HepG2 (cell line): ENCODE measurements at regions not wholly inside any gene's neighbourhood (a gene's known extent, or its start where the extent isn't known, plus 50 kb on each side); places are given as distances from the start of the nearest gene placed in this dataset.
A peak's percentile ranks its signal among the peaks of the same experiment; 100 is the strongest.

ENCODE experiments used
- CREM ChIP-seq, 2 experiments: sonication (generic) in 1 of 2; formaldehyde crosslinking in 1 of 2; IDR thresholded peaks; 2 replicates each; pipeline versions ENCODE4 v1.4.0 to v1.6.1; 2016 to 2020; ENCODE audit warnings: antibody characterized with exemption in 1 of 2, mild to moderate bottlenecking in 1 of 2, missing genetic modification reagents in 1 of 2
- EHMT2 ChIP-seq: fragments of 200-600 bp; sonication (generic); IDR thresholded peaks from 2 replicates; pipeline ENCODE4 v1.7.0; 2017; ENCODE audit warnings: antibody characterized with exemption, low read depth, low read length, borderline replicate concordance
- EZH2 ChIP-seq: conservative IDR thresholded peaks from 2 replicates; pipeline ENCODE4 v1.6.1; 2012; ENCODE audit warnings: mild to moderate bottlenecking, low read depth, low read length, moderate library complexity
- FOSL1 ChIP-seq: sonication (generic); formaldehyde crosslinking; IDR thresholded peaks from 2 replicates; pipeline ENCODE4 v1.9.0; 2021; ENCODE audit warnings: missing genetic modification reagents, borderline replicate concordance
- HNF4A ChIP-seq: sonication (generic); formaldehyde crosslinking; IDR thresholded peaks from 2 replicates; pipeline ENCODE4 v1.4.0; 2020; ENCODE audit warnings: missing genetic modification reagents
- HNRNPL ChIP-seq: fragments of 200-400 bp; formaldehyde crosslinking; IDR thresholded peaks from 2 replicates; pipeline ENCODE4 v1.6.1; 2017; ENCODE audit warnings: mild to moderate bottlenecking, low read depth, low read length
- MEF2D ChIP-seq: sonication (generic); formaldehyde crosslinking; IDR thresholded peaks from 2 replicates; pipeline ENCODE4 v1.5.1; 2020; ENCODE audit warnings: mild to moderate bottlenecking, missing genetic modification reagents
- RFX5 ChIP-seq: IDR thresholded peaks from 2 replicates; pipeline ENCODE4 v1.6.1; 2011; ENCODE audit warnings: low read depth, low read length, improper control_type of control experiment
- SALL1 ChIP-seq: sonication (generic); formaldehyde crosslinking; IDR thresholded peaks from 2 replicates; pipeline ENCODE4 v1.8.0; 2022; ENCODE audit warnings: mild to moderate bottlenecking, missing genetic modification reagents
- YY1 ChIP-seq: IDR thresholded peaks from 2 replicates; pipeline ENCODE4 v1.6.1; 2011; ENCODE audit warnings: low read length, low read depth, moderate library complexity, mild to moderate bottlenecking; ENCODE audit not compliant: insufficient read depth, insufficient replicate concordance
- ZMYM4 ChIP-seq: sonication (generic); formaldehyde crosslinking; IDR thresholded peaks from 2 replicates; pipeline ENCODE4 v1.8.1; 2023; ENCODE audit warnings: mild to moderate bottlenecking, missing genetic modification reagents
- ZNF205 ChIP-seq: IDR thresholded peaks from 2 replicates; pipeline ENCODE4 v1.6.1; 2018; ENCODE audit warnings: missing biosample characterization, missing genetic modification reagents
- ZNF256 ChIP-seq: sonication (generic); formaldehyde crosslinking; conservative IDR thresholded peaks from 2 replicates; pipeline ENCODE4 v1.4.0; 2020; ENCODE audit warnings: missing genetic modification reagents
- ZNF512 ChIP-seq: sonication (generic); formaldehyde crosslinking; IDR thresholded peaks from 2 replicates; pipeline ENCODE4 v1.4.0; 2020; ENCODE audit warnings: mild to moderate bottlenecking, missing genetic modification reagents
- ZNF574 ChIP-seq: sonication (generic); formaldehyde crosslinking; IDR thresholded peaks from 2 replicates; pipeline ENCODE4 v1.4.0; 2020; ENCODE audit warnings: missing genetic modification reagents
- ZNF777 ChIP-seq: sonication (generic); formaldehyde crosslinking; IDR thresholded peaks from 2 replicates; pipeline ENCODE4 v1.4.0; 2020; ENCODE audit warnings: missing genetic modification reagents
- ZSCAN21 ChIP-seq: sonication (generic); formaldehyde crosslinking; IDR thresholded peaks from 2 replicates; pipeline ENCODE4 v1.8.0; 2022; ENCODE audit warnings: mild to moderate bottlenecking, missing genetic modification reagents, moderate library complexity, borderline replicate concordance
- TF ChIP-seq, protein P1 (sequence below): sonication (generic); formaldehyde crosslinking; IDR thresholded peaks from 2 replicates; pipeline ENCODE4 v1.5.1; 2020; ENCODE audit warnings: mild to moderate bottlenecking, missing genetic modification reagents
- TF ChIP-seq, protein P2 (sequence below): fragments of 450-650 bp; IDR thresholded peaks from 2 replicates; pipeline ENCODE4 v1.6.1; 2017
- TF ChIP-seq, protein P3 (sequence below): sonication (generic); formaldehyde crosslinking; IDR thresholded peaks from 2 replicates; pipeline ENCODE4 v1.9.0; 2021; ENCODE audit warnings: missing genetic modification reagents, borderline replicate concordance

- no peak for TF ChIP-seq ZNF512 (CRISPR knock-in tag)
- TF ChIP-seq, protein P1, sequence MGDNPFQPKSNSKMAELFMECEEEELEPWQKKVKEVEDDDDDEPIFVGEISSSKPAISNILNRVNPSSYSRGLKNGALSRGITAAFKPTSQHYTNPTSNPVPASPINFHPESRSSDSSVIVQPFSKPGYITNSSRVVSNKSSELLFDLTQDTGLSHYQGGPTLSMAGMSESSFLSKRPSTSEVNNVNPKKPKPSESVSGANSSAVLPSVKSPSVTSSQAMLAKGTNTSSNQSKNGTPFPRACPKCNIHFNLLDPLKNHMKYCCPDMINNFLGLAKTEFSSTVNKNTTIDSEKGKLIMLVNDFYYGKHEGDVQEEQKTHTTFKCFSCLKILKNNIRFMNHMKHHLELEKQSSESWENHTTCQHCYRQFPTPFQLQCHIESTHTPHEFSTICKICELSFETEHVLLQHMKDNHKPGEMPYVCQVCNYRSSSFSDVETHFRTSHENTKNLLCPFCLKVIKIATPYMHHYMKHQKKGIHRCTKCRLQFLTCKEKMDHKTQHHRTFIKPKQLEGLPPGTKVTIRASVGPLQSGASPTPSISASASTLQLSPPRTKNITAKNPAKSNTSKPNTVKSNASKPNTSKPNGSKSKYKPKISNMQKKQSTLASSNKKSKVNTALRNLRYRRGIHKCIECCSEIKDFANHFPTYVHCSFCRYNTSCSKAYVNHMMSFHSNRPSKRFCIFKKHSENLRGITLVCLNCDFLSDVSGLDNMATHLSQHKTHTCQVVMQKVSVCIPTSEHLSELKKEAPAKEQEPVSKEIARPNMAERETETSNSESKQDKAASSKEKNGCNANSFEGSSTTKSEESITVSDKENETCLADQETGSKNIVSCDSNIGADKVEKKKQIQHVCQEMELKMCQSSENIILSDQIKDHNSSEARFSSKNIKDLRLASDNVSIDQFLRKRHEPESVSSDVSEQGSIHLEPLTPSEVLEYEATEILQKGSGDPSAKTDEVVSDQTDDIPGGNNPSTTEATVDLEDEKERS = 0 out of 2 replicates have a peak, but pooled peaks have one; percentile 23
- no peak for TF ChIP-seq RFX5
- TF ChIP-seq ZSCAN21 = no peak
- no peak for TF ChIP-seq HNRNPL
- TF ChIP-seq EHMT2 = no peak
- no peak; the same call in 1 of the 2 replicates for TF ChIP-seq ZMYM4 (CRISPR knock-in tag)
- TF ChIP-seq ZNF205 = 0 out of 2 replicates have a peak, but pooled peaks have one; percentile 47
- TF ChIP-seq CREM (IDR thresholded peaks at IDR 0.05) = peak; percentile 82
- no peak for TF ChIP-seq CREM (CRISPR knock-in tag; IDR thresholded peaks at IDR 0.05)
- TF ChIP-seq ZNF574 = 0 out of 2 replicates have a peak, but pooled peaks have one; percentile 16
- TF ChIP-seq EZH2 = no peak
- TF ChIP-seq, protein P2, sequence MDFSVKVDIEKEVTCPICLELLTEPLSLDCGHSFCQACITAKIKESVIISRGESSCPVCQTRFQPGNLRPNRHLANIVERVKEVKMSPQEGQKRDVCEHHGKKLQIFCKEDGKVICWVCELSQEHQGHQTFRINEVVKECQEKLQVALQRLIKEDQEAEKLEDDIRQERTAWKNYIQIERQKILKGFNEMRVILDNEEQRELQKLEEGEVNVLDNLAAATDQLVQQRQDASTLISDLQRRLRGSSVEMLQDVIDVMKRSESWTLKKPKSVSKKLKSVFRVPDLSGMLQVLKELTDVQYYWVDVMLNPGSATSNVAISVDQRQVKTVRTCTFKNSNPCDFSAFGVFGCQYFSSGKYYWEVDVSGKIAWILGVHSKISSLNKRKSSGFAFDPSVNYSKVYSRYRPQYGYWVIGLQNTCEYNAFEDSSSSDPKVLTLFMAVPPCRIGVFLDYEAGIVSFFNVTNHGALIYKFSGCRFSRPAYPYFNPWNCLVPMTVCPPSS = no peak
- peak; percentile 63; the same call in 1 of the 2 replicates for TF ChIP-seq MEF2D (CRISPR knock-in tag)
- TF ChIP-seq ZNF256 (CRISPR knock-in tag) = no peak
- peak; percentile 81 for TF ChIP-seq SALL1
- no peak for TF ChIP-seq ZNF777 (CRISPR knock-in tag)
- no peak; the same call in 1 of the 2 replicates for TF ChIP-seq HNF4A (CRISPR knock-in tag)
- TF ChIP-seq FOSL1 = peak; percentile 98
- TF ChIP-seq, protein P3, sequence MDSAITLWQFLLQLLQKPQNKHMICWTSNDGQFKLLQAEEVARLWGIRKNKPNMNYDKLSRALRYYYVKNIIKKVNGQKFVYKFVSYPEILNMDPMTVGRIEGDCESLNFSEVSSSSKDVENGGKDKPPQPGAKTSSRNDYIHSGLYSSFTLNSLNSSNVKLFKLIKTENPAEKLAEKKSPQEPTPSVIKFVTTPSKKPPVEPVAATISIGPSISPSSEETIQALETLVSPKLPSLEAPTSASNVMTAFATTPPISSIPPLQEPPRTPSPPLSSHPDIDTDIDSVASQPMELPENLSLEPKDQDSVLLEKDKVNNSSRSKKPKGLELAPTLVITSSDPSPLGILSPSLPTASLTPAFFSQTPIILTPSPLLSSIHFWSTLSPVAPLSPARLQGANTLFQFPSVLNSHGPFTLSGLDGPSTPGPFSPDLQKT (CRISPR knock-in tag) = no peak
- TF ChIP-seq YY1 = no peak
Observed at GRCh38 chr3:182212479-182213076, 500.9 kb downstream of the SOX2 start (continued).
